K562 (cell line): ENCODE measurements at regions not wholly inside any gene's neighbourhood (a gene's known extent, or its start where the extent isn't known, plus 50 kb on each side); places are given as distances from the start of the nearest gene placed in this dataset.

Source experiments
- ATAC-seq: fragments of 200-7000 bp; cut with Tn5 transposase; 3 replicates; pipeline ENCODE4 v1.9.1; 2020; ENCODE audit warnings: moderate library complexity
- BruUV-seq: library from RNA; stranded (reverse); fragments of 400-500 nt; replicated peaks from 2 replicates; lab custom pipeline; 2021; lab: Mats Ljungman, UMichigan
- CTCF ChIA-PET: fragments of 300-600 bp; formaldehyde crosslinking; extraction: SDS; loops from one replicate; lab custom pipeline; 2021; ENCODE audit warnings: low intra/inter-chr PET ratio; lab: Yijun Ruan, JAX
- POLR2A ChIA-PET: fragments of 300-600, 350-650 bp; sonication (Branson Sonifier 250); formaldehyde crosslinking; extraction: SDS; loops from one replicate; lab custom pipeline; 2021; ENCODE audit warnings: antibody characterized with exemption, inconsistent platforms; lab: Yijun Ruan, JAX
- DNase-seq, 4 experiments: peaks; one replicate each; pipeline versions ENCODE4 v3.0.0 to v3.0.0-alpha.2; 2011 to 2018; ENCODE audit warnings: low spot score in 3 of 4, mixed read lengths in 3 of 4; ENCODE audit errors: extremely low read depth in 1 of 4
- FAIRE-seq: peaks from 2 replicates; lab custom pipeline; 2011; peaks lifted over from hg19 to GRCh38; lab: Jason Lieb, UNC
- H2AFZ ChIP-seq: 2 replicates; pipeline ENCODE4 v1.6.0; 2011; ENCODE audit warnings: low read depth, low read length, control low read depth, inconsistent platforms
- H3K27ac ChIP-seq: fragments of 200-600 bp; 3 replicates; pipeline ENCODE4 v1.8.0; 2011; ENCODE audit warnings: low read depth, mild to moderate bottlenecking, control low read depth, inconsistent platforms, low read length, moderate library complexity, mixed read lengths; ENCODE audit errors: extremely low read depth
- H3K27me3 ChIP-seq, 2 experiments: fragments of 300-600 bp in 1 of 2; 2 replicates in 1 of 2; 3 replicates in 1 of 2; pipeline versions ENCODE4 v1.6.0 to v1.8.0; 2011; ENCODE audit warnings: inconsistent platforms in 2 of 2, low read length in 2 of 2, mild to moderate bottlenecking in 1 of 2, mixed read lengths in 1 of 2, moderate library complexity in 1 of 2; ENCODE audit not compliant: control insufficient read depth in 2 of 2, insufficient read depth in 2 of 2
- H3K36me3 ChIP-seq: fragments of 300-600 bp; 3 replicates; pipeline ENCODE4 v1.8.0; 2011; ENCODE audit warnings: mild to moderate bottlenecking, low read length, inconsistent platforms; ENCODE audit not compliant: control insufficient read depth, insufficient read depth
- H3K4me1 ChIP-seq, 2 experiments: fragments of 200-600 bp in 1 of 2; replicated peaks in 1 of 2; 2 replicates in 1 of 2; 3 replicates in 1 of 2; pipeline versions ENCODE4 v1.5.1 to v1.8.0; 2011; ENCODE audit warnings: inconsistent platforms in 2 of 2, low read length in 2 of 2, mild to moderate bottlenecking in 1 of 2, mixed read lengths in 1 of 2, moderate library complexity in 1 of 2; ENCODE audit not compliant: control insufficient read depth in 2 of 2, insufficient read depth in 2 of 2
- H3K4me2 ChIP-seq: 2 replicates; pipeline ENCODE4 v1.6.1; 2011; ENCODE audit warnings: low read length, control low read depth, inconsistent platforms, mixed read lengths; ENCODE audit not compliant: insufficient read depth
- H3K4me3 ChIP-seq: fragments of 200-600 bp; sonication (generic), shearing (Covaris generic); 2 replicates; pipeline ENCODE4 v1.5.1; 2016; ENCODE audit warnings: control low read depth, inconsistent platforms
- H3K79me2 ChIP-seq: fragments of 200-600 bp; 3 replicates; pipeline ENCODE4 v1.8.0; 2011; ENCODE audit warnings: low read length, inconsistent platforms; ENCODE audit not compliant: control insufficient read depth, insufficient read depth
- H3K9ac ChIP-seq, 2 experiments: 2 replicates each; pipeline versions ENCODE4 v1.6.0 to v1.6.1; 2011; ENCODE audit warnings: low read depth in 2 of 2, low read length in 2 of 2, control low read depth in 1 of 2, inconsistent platforms in 1 of 2, mild to moderate bottlenecking in 1 of 2, mixed read lengths in 1 of 2; ENCODE audit not compliant: insufficient read depth in 1 of 2
- H3K9me1 ChIP-seq: one replicate; pipeline ENCODE4 v1.6.0; 2011; ENCODE audit warnings: inconsistent platforms, mild to moderate bottlenecking, low read length, moderate library complexity; ENCODE audit not compliant: control insufficient read depth, insufficient read depth
- H3K9me3 ChIP-seq: replicated peaks from 2 replicates; pipeline ENCODE4 v1.5.1; 2011; ENCODE audit warnings: low read depth, low read length, inconsistent platforms; ENCODE audit not compliant: control insufficient read depth, insufficient read depth
- H4K20me1 ChIP-seq: replicated peaks from 2 replicates; pipeline ENCODE4 v1.6.1; 2011; ENCODE audit warnings: low read length, inconsistent platforms, mixed read lengths; ENCODE audit not compliant: control insufficient read depth, insufficient read depth
- JUNB ChIP-seq: fragments of 450-650 bp; formaldehyde crosslinking; conservative IDR thresholded peaks from 2 replicates; pipeline ENCODE4 v1.4.0; 2020; ENCODE audit warnings: mild to moderate bottlenecking
- KLF13 ChIP-seq: fragments of 450-650 bp; IDR thresholded peaks from 2 replicates; pipeline ENCODE4 v1.6.1; 2016; ENCODE audit warnings: missing genetic modification characterization, low read depth, mild to moderate bottlenecking, missing compliant biosample characterization, moderate library complexity, borderline replicate concordance
- MAFK ChIP-seq: IDR thresholded peaks from 2 replicates; pipeline ENCODE4 v1.6.1; 2011; ENCODE audit warnings: low read length, improper control_type of control experiment
- NCOA2 ChIP-seq, 2 experiments: fragments of 450-650 bp; IDR thresholded peaks; 2 replicates each; pipeline ENCODE4 v1.6.1; 2018; ENCODE audit warnings: mild to moderate bottlenecking in 2 of 2, moderate library complexity in 1 of 2; ENCODE audit not compliant: partially characterized antibody in 2 of 2
- NCOR1 ChIP-seq: fragments of 450-650 bp; IDR thresholded peaks from 2 replicates; pipeline ENCODE4 v1.6.1; 2016; ENCODE audit warnings: mild to moderate bottlenecking, moderate library complexity
- POLR2H ChIP-seq: IDR thresholded peaks from 2 replicates; pipeline ENCODE4 v1.6.1; 2016; ENCODE audit warnings: missing genetic modification characterization, low read depth, mild to moderate bottlenecking, control low read depth, missing compliant biosample characterization, moderate library complexity
- RBM17 ChIP-seq: fragments of 200-400 bp; formaldehyde crosslinking; IDR thresholded peaks from 2 replicates; pipeline ENCODE4 v1.6.1; 2017; ENCODE audit warnings: low read depth, mild to moderate bottlenecking, low read length, borderline replicate concordance
- SMARCA5 ChIP-seq: fragments of 450-650 bp; IDR thresholded peaks from 2 replicates; pipeline ENCODE4 v1.6.1; 2016
- TOE1 ChIP-seq, 2 experiments: fragments of 450-650 bp in 1 of 2; sonication (generic) in 1 of 2; formaldehyde crosslinking in 1 of 2; IDR thresholded peaks; 2 replicates each; pipeline versions ENCODE4 v1.7.1 to v1.8.0; 2016 to 2022; ENCODE audit warnings: borderline replicate concordance in 2 of 2, mild to moderate bottlenecking in 2 of 2, antibody characterized with exemption in 1 of 2, inconsistent platforms in 1 of 2, low read depth in 1 of 2, missing genetic modification reagents in 1 of 2, moderate library complexity in 1 of 2
- ZBED1 ChIP-seq: IDR thresholded peaks from 2 replicates; pipeline ENCODE4 v1.6.1; 2014
- ZNF174 ChIP-seq: fragments of 250-450 bp; sonication (Bioruptor Pico); IDR thresholded peaks from 2 replicates; pipeline ENCODE4 v1.4.0; 2020; ENCODE audit warnings: mild to moderate bottlenecking
- ZNF3 ChIP-seq: fragments of 250-450 bp; sonication (Bioruptor Pico); IDR thresholded peaks from 2 replicates; pipeline ENCODE4 v1.5.0; 2021; ENCODE audit warnings: mild to moderate bottlenecking, moderate library complexity
- ZNF717 ChIP-seq: fragments of 250-450 bp; sonication (Bioruptor Pico); IDR thresholded peaks from 2 replicates; pipeline ENCODE4 v1.5.0; 2021
- ZNF830 ChIP-seq: fragments of 250-450 bp; sonication (Bioruptor Pico); IDR thresholded peaks from 2 replicates; pipeline ENCODE4 v1.5.0; 2021; ENCODE audit warnings: mild to moderate bottlenecking
- WGBS: fragments of 100-300 bp; shearing (Covaris generic); methylation state at CpG from one replicate; pipeline ENCODE4 v1.1.6; 2016; ENCODE audit warnings: low coverage, mixed read lengths; ENCODE audit not compliant: insufficient coverage; ENCODE audit errors: missing lambda C conversion rate; 5-methylcytosine and 5-hydroxymethylcytosine counted together
- in situ Hi-C: fragments of 300-500 bp; cut with MboI; formaldehyde crosslinking; loops from 4 replicates; pipeline ENCODE4 v1.15.0; 2018; ENCODE audit warnings: inconsistent platforms, mixed read lengths
- intact Hi-C: fragments of 100-400 bp; cut with micrococcal nuclease; formaldehyde crosslinking; loops from 2 replicates; pipeline ENCODE4 v1.14.2; 2022
- TF ChIP-seq, protein P1 (sequence below): sonication (generic); formaldehyde crosslinking; IDR thresholded peaks from 2 replicates; pipeline ENCODE4 v1.5.0; 2020; ENCODE audit warnings: missing genetic modification reagents
- TF ChIP-seq, protein P2 (sequence below): sonication (generic); formaldehyde crosslinking; IDR thresholded peaks from 2 replicates; pipeline ENCODE4 v1.8.1; 2022; ENCODE audit warnings: missing genetic modification reagents
- TF ChIP-seq, protein P3 (sequence below): fragments of 450-650 bp; formaldehyde crosslinking; IDR thresholded peaks from 2 replicates; pipeline ENCODE4 v1.4.0; 2020; ENCODE audit warnings: mild to moderate bottlenecking, moderate library complexity

DNA sequence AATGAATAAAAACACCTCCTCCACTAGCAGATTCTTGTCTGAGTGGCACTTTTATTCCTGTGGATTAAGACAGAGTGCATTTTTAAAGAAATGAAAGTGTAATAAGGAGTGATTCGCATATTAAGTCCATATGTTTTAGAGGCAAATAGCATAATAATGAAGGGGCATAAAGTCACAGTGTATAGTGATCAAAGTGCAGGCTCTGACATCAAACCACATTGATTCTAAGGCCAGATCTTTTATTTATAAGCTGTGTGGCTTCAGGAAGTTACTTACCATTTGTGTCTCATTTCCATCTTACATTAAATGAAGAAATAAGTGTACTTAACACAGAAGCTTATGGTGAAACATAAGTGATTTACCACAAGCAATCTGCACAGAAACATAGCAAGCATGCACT lies 332.8 kb downstream of the GASK1B start:
- ChIA-PET POLR2A (no interaction called here), CTCF (no interaction called here)
- Histone ChIP-seq H3K9me3 (no peaks in the 10 kb centered on the region; the same call in 1 of the 2 replicates), H3K4me1 (no peaks in the 10 kb centered on the region), H3K36me3 (no peaks in the 10 kb centered on the region), H3K4me3 (no peak overlapping the region), H3K9me1 (no peaks in the 10 kb centered on the region), H3K27me3 (no peaks in the 10 kb centered on the region), H3K9ac (no peak overlapping the region), H4K20me1 (no peaks in the 10 kb centered on the region), H2AFZ (no peak overlapping the region), H3K27ac (no peak overlapping the region), H3K79me2 (no peaks in the 10 kb centered on the region), H3K4me2 (no peak overlapping the region)
- in situ Hi-C loops = no loop called here
- intact Hi-C loops = no loop called here
- 0% methylated on average over 1 of the region's 1 CpG for WGBS
- FAIRE-seq (no peak), ATAC-seq (no peak), DNase-seq (no peak)
- TF ChIP-seq ZNF717 (CRISPR knock-in tag) (no peak), POLR2H (no peak), ZNF174 (CRISPR knock-in tag) (no peak), SMARCA5 (no peak), ZBED1 (no peak), RBM17 (no peak), ZNF830 (CRISPR knock-in tag) (no peak), NCOR1 (no peak), TOE1 (IDR thresholded peaks at IDR 0.05; ENCODE audit: borderline replicate concordance) (no peak), TOE1 (CRISPR knock-in tag; IDR thresholded peaks at IDR 0.05; ENCODE audit: borderline replicate concordance, low read depth) (no peak), KLF13 (no peak), JUNB (CRISPR knock-in tag) (no peak), MAFK (no peak), NCOA2 (IDR thresholded peaks at IDR 0.05; ENCODE audit: partially characterized antibody in 2 of 2) (no peak), ZNF3 (CRISPR knock-in tag) (no peak)
- TF ChIP-seq, protein P1, sequence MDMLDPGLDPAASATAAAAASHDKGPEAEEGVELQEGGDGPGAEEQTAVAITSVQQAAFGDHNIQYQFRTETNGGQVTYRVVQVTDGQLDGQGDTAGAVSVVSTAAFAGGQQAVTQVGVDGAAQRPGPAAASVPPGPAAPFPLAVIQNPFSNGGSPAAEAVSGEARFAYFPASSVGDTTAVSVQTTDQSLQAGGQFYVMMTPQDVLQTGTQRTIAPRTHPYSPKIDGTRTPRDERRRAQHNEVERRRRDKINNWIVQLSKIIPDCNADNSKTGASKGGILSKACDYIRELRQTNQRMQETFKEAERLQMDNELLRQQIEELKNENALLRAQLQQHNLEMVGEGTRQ (CRISPR knock-in tag) = no peak
- TF ChIP-seq, protein P2, sequence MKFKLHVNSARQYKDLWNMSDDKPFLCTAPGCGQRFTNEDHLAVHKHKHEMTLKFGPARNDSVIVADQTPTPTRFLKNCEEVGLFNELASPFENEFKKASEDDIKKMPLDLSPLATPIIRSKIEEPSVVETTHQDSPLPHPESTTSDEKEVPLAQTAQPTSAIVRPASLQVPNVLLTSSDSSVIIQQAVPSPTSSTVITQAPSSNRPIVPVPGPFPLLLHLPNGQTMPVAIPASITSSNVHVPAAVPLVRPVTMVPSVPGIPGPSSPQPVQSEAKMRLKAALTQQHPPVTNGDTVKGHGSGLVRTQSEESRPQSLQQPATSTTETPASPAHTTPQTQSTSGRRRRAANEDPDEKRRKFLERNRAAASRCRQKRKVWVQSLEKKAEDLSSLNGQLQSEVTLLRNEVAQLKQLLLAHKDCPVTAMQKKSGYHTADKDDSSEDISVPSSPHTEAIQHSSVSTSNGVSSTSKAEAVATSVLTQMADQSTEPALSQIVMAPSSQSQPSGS (CRISPR knock-in tag) = no peak
- TF ChIP-seq, protein P3, sequence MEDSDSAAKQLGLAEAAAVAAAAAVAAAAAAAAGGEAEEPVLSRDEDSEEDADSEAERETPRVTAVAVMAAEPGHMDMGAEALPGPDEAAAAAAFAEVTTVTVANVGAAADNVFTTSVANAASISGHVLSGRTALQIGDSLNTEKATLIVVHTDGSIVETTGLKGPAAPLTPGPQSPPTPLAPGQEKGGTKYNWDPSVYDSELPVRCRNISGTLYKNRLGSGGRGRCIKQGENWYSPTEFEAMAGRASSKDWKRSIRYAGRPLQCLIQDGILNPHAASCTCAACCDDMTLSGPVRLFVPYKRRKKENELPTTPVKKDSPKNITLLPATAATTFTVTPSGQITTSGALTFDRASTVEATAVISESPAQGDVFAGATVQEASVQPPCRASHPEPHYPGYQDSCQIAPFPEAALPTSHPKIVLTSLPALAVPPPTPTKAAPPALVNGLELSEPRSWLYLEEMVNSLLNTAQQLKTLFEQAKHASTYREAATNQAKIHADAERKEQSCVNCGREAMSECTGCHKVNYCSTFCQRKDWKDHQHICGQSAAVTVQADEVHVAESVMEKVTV (CRISPR knock-in tag) = no peak
- no TSS peak for BruUV-seq
